Panc1 (cell line): ENCODE measurements at regions not wholly inside any gene's neighbourhood (a gene's known extent, or its start where the extent isn't known, plus 50 kb on each side); places are given as distances from the start of the nearest gene placed in this dataset.

Experiments
- ATAC-seq: fragments of 200-7000 bp; cut with Tn5 transposase; 2 replicates; pipeline ENCODE4 v1.9.1; 2020; ENCODE audit warnings: mild to moderate bottlenecking, moderate library complexity
- BruUV-seq: library from RNA; stranded (reverse); fragments of 400-500 nt; replicated peaks from 2 replicates; lab custom pipeline; 2021; lab: Mats Ljungman, UMichigan
- CTCF ChIA-PET: fragments of 300-600 bp; sonication (Branson Sonifier 250); formaldehyde crosslinking; loops from one replicate; lab custom pipeline; 2022; ENCODE audit warnings: antibody characterized with exemption; lab: Charles Lee
- POLR2A ChIA-PET: fragments of 300-600 bp; sonication (Branson Sonifier 250); formaldehyde crosslinking; loops from one replicate; lab custom pipeline; 2022; ENCODE audit warnings: antibody characterized with exemption; lab: Charles Lee
- DNase-seq: peaks from one replicate; pipeline ENCODE4 v3.0.0-alpha.2; 2010; ENCODE audit warnings: low read depth, low spot score
- H3K27ac ChIP-seq: 2 replicates; pipeline ENCODE4 v1.5.1; 2011; ENCODE audit warnings: mild to moderate bottlenecking, low read length, inconsistent platforms
- H3K27me3 ChIP-seq: fragments of 200-500 bp; sonication (Bioruptor generic); 2 replicates; pipeline ENCODE4 v1.6.0; 2014; ENCODE audit warnings: low read length, inconsistent platforms; ENCODE audit not compliant: control insufficient read depth, insufficient read depth
- H3K36me3 ChIP-seq: fragments of 200-500 bp; sonication (Bioruptor generic); 2 replicates; pipeline ENCODE4 v1.5.1; 2014; ENCODE audit warnings: inconsistent platforms, mild to moderate bottlenecking, low read length, moderate library complexity; ENCODE audit not compliant: control insufficient read depth, insufficient read depth
- H3K4me1 ChIP-seq: 2 replicates; pipeline ENCODE4 v1.5.1; 2011; ENCODE audit warnings: inconsistent platforms, mild to moderate bottlenecking, low read length, moderate library complexity; ENCODE audit not compliant: control insufficient read depth, insufficient read depth
- H3K4me3 ChIP-seq, 2 experiments: 2 replicates each; pipeline ENCODE4 v1.5.1; 2011 to 2012; ENCODE audit warnings: low read depth in 2 of 2, low read length in 2 of 2, mild to moderate bottlenecking in 2 of 2, inconsistent platforms in 1 of 2, moderate library complexity in 1 of 2
- H3K9me3 ChIP-seq: fragments of 200-500 bp; sonication (Bioruptor generic); 2 replicates; pipeline ENCODE4 v1.5.1; 2014; ENCODE audit warnings: low read depth, mild to moderate bottlenecking, inconsistent platforms, low read length, moderate library complexity; ENCODE audit not compliant: control insufficient read depth, insufficient read depth
- POLR2AphosphoS5 ChIP-seq: IDR thresholded peaks from 2 replicates; pipeline ENCODE4 v1.6.1; 2012; ENCODE audit warnings: mild to moderate bottlenecking, low read depth, low read length, moderate library complexity
- SIN3A ChIP-seq: IDR thresholded peaks from 2 replicates; pipeline ENCODE4 v1.6.1; 2012; ENCODE audit warnings: low read depth, mild to moderate bottlenecking, low read length, moderate library complexity, borderline replicate concordance; ENCODE audit not compliant: insufficient read depth
- TCF7L2 ChIP-seq: IDR thresholded peaks from 2 replicates; pipeline ENCODE4 v1.6.1; 2011; ENCODE audit warnings: mild to moderate bottlenecking, low read depth, low read length, inconsistent platforms
- in situ Hi-C: cut with HindIII; loops from 2 replicates; pipeline ENCODE4 v1.10.0; 2016; ENCODE audit warnings: low sequenced_read_pairs, low pct_unique_long_range_greater_than_20kb
- intact Hi-C: fragments of 100-400 bp; cut with micrococcal nuclease; formaldehyde crosslinking; loops from one replicate; pipeline ENCODE4 v1.10.0; 2022; ENCODE audit not compliant: unreplicated experiment
- TF ChIP-seq, protein P1 (sequence below), 2 experiments: IDR thresholded peaks; 2 replicates each; pipeline ENCODE4 v1.6.1; 2011 to 2012; ENCODE audit warnings: low read depth in 2 of 2, control low read depth in 1 of 2, low read length in 1 of 2, mild to moderate bottlenecking in 1 of 2, moderate library complexity in 1 of 2; ENCODE audit not compliant: insufficient read depth in 1 of 2
- TF ChIP-seq, protein P2 (sequence below): fragments of 450-650 bp; IDR thresholded peaks from 2 replicates; pipeline ENCODE4 v1.5.1; 2017; ENCODE audit warnings: mild to moderate bottlenecking

DNA sequence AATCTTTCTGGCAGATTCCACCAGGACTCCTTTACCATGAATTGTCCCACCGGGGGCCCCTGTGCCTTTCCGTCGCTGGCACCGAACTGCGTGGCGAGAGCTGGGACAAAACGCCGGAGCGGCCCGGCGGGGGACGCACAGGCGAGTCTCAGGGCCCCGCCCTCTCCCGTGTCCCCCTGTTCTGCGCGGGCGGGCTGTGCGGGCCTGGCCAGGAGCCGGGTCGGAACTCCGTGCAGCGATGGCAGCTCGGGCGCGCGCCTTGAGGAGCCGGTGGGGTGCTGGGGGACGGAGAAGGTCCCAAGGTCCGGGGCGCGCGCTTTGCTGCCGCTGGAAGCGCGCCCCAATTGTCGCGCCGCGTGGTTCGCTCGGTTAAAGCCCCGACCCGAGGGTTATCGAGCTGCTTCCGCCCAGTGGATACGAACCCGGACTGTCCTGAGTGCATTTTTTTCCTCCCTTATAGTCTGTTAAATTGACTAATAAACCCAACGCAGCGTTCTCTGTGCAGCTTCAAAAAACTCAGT, 125.3 kb downstream of the TMEM174 start:
- no peak for TF ChIP-seq POLR2AphosphoS5
- TF ChIP-seq, protein P1, sequence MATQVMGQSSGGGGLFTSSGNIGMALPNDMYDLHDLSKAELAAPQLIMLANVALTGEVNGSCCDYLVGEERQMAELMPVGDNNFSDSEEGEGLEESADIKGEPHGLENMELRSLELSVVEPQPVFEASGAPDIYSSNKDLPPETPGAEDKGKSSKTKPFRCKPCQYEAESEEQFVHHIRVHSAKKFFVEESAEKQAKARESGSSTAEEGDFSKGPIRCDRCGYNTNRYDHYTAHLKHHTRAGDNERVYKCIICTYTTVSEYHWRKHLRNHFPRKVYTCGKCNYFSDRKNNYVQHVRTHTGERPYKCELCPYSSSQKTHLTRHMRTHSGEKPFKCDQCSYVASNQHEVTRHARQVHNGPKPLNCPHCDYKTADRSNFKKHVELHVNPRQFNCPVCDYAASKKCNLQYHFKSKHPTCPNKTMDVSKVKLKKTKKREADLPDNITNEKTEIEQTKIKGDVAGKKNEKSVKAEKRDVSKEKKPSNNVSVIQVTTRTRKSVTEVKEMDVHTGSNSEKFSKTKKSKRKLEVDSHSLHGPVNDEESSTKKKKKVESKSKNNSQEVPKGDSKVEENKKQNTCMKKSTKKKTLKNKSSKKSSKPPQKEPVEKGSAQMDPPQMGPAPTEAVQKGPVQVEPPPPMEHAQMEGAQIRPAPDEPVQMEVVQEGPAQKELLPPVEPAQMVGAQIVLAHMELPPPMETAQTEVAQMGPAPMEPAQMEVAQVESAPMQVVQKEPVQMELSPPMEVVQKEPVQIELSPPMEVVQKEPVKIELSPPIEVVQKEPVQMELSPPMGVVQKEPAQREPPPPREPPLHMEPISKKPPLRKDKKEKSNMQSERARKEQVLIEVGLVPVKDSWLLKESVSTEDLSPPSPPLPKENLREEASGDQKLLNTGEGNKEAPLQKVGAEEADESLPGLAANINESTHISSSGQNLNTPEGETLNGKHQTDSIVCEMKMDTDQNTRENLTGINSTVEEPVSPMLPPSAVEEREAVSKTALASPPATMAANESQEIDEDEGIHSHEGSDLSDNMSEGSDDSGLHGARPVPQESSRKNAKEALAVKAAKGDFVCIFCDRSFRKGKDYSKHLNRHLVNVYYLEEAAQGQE (IDR thresholded peaks at IDR 0.05; ENCODE audit: insufficient read depth in 1 of 2, low read depth in 2 of 2, low read length in 1 of 2): no peak
- no peak for TF ChIP-seq SIN3A
- TF ChIP-seq, protein P2, sequence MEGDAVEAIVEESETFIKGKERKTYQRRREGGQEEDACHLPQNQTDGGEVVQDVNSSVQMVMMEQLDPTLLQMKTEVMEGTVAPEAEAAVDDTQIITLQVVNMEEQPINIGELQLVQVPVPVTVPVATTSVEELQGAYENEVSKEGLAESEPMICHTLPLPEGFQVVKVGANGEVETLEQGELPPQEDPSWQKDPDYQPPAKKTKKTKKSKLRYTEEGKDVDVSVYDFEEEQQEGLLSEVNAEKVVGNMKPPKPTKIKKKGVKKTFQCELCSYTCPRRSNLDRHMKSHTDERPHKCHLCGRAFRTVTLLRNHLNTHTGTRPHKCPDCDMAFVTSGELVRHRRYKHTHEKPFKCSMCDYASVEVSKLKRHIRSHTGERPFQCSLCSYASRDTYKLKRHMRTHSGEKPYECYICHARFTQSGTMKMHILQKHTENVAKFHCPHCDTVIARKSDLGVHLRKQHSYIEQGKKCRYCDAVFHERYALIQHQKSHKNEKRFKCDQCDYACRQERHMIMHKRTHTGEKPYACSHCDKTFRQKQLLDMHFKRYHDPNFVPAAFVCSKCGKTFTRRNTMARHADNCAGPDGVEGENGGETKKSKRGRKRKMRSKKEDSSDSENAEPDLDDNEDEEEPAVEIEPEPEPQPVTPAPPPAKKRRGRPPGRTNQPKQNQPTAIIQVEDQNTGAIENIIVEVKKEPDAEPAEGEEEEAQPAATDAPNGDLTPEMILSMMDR: no peak
- TF ChIP-seq TCF7L2: no peak
- H3K4me1 ChIP-seq: no peaks in the 10 kb centered on the region
- intact Hi-C loops: no loop called here
- no peaks in the 10 kb centered on the region for H3K36me3 ChIP-seq
- in situ Hi-C loops: no loop called here
- ChIA-PET POLR2A (no interaction called here), CTCF (no interaction called here)
- no peak for ATAC-seq
- H3K9me3 ChIP-seq: no peaks in the 10 kb centered on the region
- no TSS peak for BruUV-seq
- no peaks in the 10 kb centered on the region for H3K27me3 ChIP-seq
- H3K4me3 ChIP-seq: peak overlapping the region in 1 of 2 experiments; percentile 29; a peak in 1 of 4 replicates
- no peak for DNase-seq
- H3K27ac ChIP-seq: peak overlapping the region; percentile 29; the same call in 1 of the 2 replicates

DNA sequence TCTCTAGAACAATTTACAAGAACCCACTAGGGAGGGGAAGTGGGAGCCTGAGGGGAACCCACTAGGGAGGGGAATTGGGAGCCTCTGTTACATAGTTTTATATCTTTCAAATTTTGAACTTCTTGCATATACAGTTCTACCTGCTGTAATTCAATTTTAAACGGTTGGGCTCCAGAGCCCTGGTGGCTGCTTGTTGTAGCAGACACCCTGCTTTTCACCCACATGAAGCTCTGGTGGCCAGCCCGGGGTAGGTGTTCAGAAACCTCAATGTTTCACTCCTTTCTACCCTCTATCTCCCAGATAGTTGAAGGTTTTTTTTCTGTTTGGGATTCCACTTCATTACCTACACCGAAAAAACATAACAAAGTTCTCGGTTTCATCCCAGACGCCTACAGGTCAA, 124.4 kb downstream of the TMEM174 start:
- Histone ChIP-seq H3K36me3 (no peaks in the 10 kb centered on the region), H3K27ac (no peak overlapping the region), H3K27me3 (no peaks in the 10 kb centered on the region), H3K9me3 (no peaks in the 10 kb centered on the region), H3K4me1 (no peaks in the 10 kb centered on the region), H3K4me3 (no peak overlapping the region)
- intact Hi-C loops: no loop called here
- no peak for ATAC-seq
- TF ChIP-seq, protein P1 (IDR thresholded peaks at IDR 0.05; ENCODE audit: insufficient read depth in 1 of 2, low read depth in 2 of 2, low read length in 1 of 2): no peak
- TF ChIP-seq, protein P2: no peak
- no peak for TF ChIP-seq POLR2AphosphoS5
- TF ChIP-seq SIN3A: no peak
- no peak for TF ChIP-seq TCF7L2
- CTCF ChIA-PET: no interaction called here
- POLR2A ChIA-PET: no interaction called here
- no TSS peak for BruUV-seq
- in situ Hi-C loops: no loop called here
- DNase-seq: no peak
